Gastroesophageal sphincter (tissue), 3 donors: ENCODE measurements at regions not wholly inside any gene's neighbourhood (a gene's known extent, or its start where the extent isn't known, plus 50 kb on each side); places are given as distances from the start of the nearest gene placed in this dataset.

Source experiments
- CTCF ChIP-seq, 4 experiments: fragments of 200-600 bp in 2 of 4; fragments of 450-650 bp in 2 of 4; sonication (generic) in 1 of 4; IDR thresholded peaks; one replicate each; pipeline ENCODE4 v1.5.1; 2017 to 2019; ENCODE audit warnings: antibody characterized with exemption in 4 of 4, mild to moderate bottlenecking in 2 of 4, moderate library complexity in 2 of 4
- EP300 ChIP-seq: sonication (generic); formaldehyde crosslinking; IDR thresholded peaks from one replicate; pipeline ENCODE4 v1.6.1; 2017; ENCODE audit warnings: antibody characterized with exemption, mild to moderate bottlenecking
- POLR2A ChIP-seq, 2 donors: fragments of 450-650 bp; IDR thresholded peaks; one replicate each; pipeline ENCODE4 v1.6.1; 2017; ENCODE audit warnings: antibody characterized with exemption in 2 of 2, mild to moderate bottlenecking in 2 of 2, moderate library complexity in 1 of 2

DNA sequence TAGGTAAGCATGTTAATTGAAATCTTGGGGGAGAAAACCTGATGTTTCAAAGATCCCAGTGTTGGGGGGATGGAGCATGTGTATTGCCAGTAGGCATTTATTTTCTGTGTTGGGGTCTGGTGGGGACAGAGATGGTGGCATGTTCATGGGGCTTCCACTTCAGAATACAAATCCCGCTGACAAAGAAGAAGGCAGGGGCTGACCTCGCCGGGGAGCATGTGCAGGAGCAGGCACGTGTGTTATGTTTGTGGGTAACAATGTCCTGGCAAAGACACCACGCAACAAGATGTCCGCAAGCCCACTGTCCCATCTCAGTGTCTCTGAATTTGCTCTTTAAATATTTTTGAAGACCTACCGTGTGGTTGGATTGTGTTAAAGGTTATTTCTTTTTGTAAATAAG lies 164.5 kb downstream of the TEX29 start:
- no peak for TF ChIP-seq CTCF (IDR thresholded peaks at IDR 0.05)
- no peak for TF ChIP-seq POLR2A (IDR thresholded peaks at IDR 0.05)
- no peak for TF ChIP-seq EP300
